DMS53 (cell line): ENCODE measurements at regions not wholly inside any gene's neighbourhood (a gene's known extent, or its start where the extent isn't known, plus 50 kb on each side); places are given as distances from the start of the nearest gene placed in this dataset.

ENCODE experiments used
- DNase-seq: peaks from one replicate; lab custom pipeline; 2025; lab: John Stamatoyannopoulos, UW

DNA sequence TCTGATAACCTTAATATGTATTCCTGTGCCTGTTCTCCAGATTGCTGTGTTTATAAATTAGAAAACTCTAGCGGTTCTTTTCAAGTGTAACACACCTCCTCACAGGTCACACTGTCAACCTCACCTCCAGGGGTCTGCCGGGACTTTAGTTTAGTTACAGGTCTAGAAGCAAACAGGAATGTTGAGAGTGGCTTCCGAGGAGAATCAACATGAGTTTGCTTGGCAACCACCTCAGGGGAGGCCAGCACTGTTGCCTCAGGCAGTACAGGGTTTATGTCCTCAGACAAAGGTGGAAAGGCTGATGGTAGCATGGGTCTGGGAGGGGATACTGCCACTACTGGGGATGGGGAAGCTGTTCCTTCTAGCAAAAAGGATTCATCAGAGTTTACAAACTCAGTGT, 438.0 kb downstream of the DTHD1 start:
- DNase-seq = no peak

DNA sequence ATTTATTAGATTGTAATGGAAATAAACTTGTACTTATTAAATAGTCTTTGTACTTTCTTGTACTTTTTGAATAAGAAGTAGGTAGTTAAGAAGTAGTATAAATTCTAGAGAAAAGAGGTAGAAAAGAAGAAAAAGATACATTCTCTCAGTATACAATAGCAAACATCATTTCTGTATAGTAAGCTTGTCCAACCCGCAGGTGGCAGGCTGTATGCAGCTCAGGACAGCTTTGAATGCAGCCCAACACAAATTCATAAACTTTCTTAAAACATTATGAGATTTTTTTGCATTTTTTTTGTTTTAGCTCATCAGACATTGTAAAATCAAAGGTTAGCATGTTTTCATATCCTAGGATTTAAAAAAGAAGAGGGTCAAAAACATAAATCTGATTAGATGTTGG, 441.6 kb downstream of the DTHD1 start:
- no peak for DNase-seq

DNA sequence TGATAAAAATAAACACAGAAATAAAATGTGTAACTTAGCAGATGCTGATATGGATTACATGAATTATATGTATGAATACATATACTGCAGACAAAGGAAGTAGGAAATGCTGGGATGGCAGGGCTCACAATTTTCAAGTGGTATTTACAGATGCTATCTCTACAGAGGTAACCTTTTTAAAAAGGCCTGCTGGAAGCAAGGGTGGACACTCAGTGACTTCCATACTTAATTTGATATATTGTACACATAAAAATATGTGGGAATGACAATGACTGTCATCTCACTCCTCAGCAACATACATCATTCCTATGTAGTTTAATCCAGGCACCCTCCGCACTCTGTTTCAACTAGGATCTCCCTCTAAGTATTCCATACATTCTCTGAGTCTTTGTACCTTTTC, 452.9 kb downstream of the DTHD1 start:
- DNase-seq = peak; percentile 44

DNA sequence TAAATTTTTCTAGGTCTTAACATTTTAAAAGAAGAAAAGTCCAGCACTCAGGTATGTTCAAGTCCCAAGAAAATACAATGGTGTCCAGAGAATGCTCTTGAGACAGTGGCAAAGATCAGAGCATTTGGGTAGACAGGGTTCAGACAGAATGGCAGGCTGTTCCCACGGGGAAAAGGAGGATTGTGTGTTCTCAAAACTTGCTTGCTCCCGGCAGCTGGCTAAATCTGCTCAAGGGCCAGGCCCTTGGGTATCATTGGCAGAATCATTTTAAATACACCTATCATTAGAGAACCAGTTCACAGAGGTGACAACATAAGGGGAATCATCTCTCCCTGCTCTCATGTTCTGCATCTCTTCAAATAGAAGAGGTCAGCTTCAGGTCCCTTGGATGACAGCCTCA, 456.3 kb downstream of the DTHD1 start:
- no peak for DNase-seq

DNA sequence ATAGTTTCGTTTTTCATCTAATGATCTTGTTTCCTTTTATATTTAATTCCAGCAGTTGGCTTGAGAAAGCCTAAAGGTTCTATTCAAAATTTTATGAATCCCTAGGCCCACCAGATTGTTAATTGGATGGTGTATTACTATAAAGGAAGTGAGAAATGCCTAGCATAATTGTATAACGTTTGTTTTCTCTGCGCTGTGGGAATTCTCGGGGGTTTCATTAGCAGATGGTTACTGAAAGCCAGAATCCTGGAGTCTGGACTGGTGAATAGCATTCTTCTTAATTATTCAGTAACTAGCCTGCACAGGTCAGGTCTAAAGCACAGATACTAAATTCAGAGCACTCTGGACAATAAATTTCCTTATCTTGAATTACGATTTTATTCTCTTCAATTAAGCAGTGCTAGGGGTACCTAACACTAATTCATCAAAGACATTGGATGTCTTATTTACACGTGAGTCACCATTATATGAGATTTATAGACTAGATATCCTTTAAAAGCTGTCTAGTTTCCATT, 459.4 kb downstream of the DTHD1 start:
- no peak for DNase-seq

DNA sequence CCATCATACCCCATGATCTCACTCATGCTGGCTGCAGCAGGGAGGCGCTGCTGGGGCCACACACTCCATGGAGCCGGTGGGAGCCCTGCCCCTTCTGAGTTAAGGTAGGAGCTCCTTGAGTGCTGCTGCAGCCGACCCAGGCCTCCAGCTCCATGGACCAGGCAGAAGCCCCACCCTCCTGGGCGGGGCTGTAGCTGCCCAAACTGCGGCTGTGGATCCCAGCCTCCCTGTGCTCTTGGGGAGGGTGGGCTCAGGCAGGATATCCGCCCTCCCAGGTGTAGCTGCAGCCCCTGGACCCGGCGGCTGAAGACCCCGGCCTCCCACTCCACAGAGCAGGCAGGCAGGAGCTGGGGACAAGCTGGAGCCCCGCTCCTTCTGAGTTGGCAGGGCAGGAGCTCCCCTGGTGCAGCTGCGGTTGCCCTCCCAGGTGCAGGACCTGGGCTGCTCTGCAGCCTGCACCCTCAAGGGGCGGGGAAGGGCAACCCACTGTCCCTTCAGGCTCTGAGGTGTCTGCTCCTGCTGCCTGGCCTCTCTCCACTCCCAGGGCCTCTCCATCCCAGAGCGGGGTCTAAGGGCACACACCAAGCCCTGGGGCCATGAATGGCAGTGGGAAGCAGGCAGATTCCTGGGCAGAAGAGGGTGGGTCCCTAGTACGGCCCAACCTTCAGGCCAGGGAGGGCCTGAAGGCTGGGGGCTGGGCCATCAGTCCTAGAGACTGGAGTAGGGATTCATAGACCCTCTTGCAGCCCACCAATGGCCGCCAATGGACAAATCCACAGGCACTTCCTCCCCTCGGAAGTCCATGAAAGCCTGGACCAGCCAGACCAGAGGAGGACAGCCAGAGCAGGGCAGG, 466.1 kb downstream of the DTHD1 start:
- DNase-seq = no peak

DNA sequence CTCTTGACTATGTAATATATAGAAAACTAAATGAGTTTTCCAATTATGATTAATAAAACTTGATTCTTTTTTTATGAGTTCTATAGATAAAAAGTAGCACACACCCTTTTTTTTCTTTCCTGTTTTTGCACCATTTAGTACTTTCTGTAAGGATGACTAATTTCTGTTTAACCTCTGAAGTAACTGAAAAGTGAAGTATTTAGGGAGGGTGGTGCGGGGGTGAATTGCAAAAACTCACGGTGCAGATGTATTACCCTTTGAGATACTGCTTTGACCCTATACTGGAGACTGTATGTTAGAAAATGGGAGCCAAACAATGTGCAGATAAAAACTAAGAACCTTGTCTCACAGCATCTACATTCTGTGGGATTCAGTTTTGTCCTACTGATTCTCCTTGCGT, 471.6 kb downstream of the DTHD1 start:
- no peak for DNase-seq

DNA sequence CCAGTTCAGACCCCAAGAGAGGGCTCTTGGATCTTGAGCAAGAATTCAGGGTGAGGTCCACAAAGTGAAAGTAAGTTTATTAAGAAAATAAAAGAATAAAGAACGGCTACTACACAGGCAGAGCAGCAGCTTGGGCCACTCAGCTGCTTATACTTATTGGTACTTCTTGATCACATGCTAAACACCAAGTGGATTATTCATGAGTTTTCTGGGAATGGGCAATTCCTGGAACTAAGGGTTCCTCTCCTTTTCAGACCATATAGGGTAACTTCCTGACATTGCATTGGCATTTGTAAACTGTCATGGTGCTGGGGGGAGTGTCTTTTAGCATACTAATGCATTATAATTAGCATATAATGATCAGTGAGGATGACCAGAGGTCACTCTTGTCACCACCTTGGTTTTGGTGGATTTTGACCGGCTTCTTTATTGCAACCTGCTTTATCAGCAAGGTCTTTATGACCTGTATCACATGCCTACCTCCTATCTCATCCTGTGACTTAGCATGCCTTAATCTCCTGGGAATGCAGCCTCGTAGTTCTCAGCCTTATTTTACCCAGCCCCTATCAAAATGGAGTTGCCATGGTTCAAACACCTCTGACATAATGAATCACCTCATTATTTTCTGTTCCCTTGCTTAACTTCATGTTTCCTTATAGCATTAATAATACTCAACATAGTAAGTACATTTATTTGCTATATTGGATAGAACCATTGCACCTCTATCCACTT, 476.3 kb downstream of the DTHD1 start:
- no peak for DNase-seq

DNA sequence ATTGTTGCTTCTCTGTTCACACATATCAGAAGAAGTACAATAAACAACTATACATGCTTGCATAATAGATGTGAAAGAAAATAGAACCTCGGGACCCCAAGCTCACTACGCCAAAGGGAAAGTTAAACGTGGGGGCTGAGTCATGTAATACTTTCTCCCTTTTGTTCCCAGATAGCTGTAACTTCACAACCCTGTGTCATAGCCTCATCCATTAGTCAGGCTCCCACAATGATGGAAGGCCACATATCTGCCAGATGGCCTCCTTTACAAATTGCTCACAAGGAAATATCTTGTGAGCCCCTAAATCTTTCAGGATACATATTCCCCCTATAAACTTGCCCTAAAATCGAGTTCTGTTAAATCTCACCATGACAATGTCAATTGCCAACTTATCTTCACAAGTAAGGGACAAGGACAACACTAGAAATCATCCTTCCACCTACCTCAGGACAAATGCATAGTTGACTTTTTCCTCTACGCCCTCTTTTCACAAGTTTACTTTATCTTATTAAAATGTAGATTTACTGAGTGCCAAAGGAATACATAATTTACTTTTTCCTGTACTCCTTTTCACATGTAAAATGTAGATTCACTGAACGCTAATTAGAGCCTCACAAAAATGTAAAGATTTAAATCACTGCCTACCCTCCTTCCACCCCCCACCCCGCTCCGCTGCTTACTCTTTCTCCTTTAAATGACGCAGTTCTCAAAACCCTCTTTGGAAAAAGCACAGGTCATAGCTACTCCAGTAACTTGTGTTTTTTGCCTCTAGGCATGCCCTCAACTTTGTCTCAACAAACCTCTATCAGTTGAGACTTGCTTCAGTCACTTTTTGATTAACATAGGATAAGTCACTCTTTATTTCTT, 477.1 kb downstream of the DTHD1 start:
- no peak for DNase-seq

DNA sequence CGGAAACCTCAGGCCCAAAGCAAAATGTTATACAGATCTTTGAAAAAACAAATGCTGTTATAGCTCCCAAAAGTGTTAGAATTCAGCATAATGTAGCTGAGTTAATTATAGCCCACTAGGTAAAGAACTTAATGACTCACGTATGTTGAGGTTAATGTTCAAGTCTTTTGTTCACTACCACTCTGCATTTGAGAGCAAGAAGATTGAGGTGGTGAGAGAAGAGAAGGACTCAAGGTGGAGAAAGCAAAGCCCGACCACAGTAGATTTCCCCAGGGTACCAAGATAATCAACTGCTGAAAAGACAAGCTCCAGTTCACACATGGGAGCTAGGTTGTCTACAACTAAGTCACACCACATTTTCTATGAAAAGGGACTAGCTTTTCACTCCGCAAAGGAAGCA, 480.2 kb downstream of the DTHD1 start:
- DNase-seq = no peak

DNA sequence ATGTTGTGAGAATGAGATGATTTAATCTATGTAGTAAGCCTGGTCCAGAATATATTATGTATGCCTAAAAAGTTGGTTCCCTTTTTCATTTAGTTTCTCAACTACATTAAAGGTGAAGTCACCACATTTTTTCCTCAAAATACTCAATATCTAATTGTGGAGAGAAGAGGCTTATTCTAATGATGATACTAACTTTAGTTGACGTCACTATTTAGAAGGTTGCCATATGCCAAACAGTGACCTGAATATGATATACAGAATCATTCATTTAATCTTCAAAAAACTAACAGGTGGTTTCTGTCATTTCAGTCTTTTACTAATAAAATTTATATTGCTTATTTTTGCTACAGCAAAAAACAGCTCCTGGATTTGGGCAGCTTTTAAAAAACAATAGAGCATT, 480.7 kb upstream of the NWD2 start:
- no peak for DNase-seq

DNA sequence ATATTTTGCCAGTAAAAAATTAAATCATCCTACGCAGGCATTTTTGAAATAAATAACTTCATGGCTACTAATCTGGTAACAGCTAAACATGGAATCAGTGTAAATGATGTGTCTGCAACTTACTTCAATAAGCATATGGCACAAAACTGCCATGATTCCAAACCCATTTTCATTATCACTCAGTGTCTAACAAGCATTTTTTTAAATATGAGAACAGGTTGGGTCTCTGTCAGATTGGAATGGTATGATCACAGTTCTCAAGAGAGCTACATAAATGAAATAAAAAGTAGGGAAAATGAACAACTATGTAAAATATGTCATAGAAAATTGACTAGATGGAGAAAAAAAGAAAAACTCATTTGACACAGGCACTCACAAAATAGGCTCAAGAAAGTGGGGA, 476.9 kb upstream of the NWD2 start:
- DNase-seq = no peak

DNA sequence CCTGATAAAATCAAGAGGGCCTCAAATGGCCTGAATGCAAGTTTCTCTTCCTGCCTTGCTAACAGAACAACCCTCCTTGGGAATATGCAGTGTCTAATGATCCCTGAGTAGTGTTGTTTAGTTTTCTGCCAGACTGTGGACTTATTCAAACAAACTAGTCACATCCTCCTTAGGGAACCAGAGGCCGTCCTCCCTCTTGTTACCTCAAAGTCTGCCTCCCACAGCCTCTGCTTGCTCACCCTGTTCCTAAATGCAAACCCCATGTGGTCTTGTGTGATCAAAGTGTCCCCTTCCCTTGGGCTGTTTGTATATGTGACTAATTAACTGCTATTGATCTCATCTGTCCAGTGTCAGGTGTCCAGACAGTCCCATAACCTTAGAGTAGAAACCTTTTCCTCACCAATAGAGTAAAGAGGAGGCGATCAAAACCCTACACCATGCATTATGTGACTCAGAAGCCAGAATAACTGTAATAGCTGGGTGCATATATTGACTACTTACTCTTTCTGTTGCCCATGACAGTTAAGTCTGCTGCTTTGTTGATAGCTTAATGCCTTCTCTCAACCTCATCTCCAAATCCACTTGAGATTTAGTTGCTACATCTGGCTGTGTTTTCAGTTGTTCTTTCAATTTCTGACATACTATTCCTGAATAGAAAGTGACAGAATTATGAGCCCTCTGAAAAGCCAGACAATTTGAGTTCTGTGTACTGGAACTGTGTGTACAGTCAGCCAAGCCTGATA, 473.0 kb upstream of the NWD2 start:
- peak; percentile 88 for DNase-seq

DNA sequence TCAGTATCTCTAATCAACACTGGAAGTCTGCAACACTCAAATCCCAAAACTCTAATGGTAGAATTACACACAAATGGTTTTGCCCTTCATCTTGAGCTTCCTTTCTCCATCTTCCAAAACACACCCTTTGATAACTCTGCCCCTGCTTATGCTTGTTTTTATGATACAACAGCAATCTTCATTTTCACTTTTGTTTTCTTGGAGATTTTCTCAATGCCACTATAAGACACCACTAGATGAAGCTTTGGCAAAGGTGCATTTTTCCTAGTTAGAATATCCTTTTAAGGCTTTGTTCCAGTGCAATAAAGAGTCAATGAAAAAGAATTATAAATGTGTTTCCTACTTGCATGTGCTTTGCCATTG, 472.4 kb upstream of the NWD2 start:
- DNase-seq = no peak

DNA sequence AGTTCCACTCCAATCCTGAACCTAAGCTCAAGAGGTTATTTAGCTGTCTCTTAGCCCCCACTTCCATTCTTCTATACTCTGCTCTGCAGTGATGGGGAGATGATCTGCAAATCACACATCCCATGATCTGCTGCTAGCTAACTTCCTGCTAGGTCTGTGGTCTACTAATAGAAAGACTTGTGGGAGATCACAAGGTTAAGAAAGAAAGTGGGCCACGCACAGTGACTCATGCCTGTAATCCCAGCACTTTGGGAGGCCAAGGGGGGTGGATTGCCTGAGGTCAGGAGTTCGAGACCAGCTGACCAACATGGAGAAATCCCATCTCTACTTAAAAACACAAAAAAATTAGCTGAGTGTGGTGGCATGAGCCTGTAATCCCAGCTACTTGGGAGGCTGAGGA, 471.1 kb upstream of the NWD2 start:
- peak; percentile 18 for DNase-seq

DNA sequence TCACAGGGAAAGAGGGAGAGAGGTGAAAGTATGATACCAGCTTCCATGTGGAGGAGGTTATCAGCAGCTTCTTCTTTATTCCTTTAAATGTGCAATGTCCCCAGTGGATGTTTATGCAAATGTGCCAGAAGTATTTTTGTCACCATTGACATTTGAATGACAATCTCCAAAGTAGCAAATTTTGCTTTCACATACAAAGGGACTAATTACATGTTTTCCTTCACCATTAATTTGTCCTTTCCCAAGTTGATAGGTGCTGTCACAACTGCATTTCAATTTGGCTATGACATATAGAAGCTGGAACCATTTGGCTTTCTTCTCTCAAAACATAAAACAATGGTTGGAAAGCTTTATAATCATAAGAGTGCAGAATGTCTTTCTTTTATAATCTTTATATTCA, 469.0 kb upstream of the NWD2 start:
- DNase-seq = no peak

DNA sequence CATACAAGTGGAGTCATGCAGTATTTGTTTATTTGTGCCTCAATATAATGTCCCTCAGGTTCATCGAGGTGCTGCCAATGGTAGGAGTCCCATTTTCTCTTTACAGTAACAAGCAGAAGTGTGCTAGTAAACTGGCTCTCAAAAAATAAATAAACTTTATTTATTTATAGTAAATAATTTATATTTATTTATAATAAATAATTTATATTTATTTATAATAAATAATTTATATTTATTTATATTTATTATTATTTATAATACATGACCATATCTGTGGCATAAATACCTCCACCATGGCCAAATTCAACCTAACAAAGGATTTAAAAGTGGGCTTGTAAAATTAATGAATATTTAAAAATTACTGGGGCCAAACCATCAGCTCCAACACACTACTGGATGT, 464.9 kb upstream of the NWD2 start:
- no peak for DNase-seq

DNA sequence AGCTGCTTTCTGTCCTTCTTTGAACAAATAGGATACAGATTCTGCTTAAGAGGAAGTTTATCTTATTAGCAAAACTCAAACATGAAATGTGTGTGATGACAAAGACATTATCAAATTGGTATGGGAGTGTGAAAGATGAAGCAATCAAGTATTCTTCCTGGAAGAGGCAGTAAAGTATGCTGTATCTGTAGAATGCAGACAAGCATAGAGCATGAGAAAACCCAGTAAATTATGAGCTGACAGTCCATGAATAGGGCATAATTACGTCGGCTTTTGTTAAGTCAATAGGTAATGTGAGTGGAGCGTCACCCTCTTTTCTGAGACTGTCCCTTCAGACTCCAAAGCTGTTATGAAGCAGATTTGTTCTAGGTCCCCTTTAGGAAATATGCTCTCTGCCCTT, 458.6 kb upstream of the NWD2 start:
- DNase-seq = no peak

DNA sequence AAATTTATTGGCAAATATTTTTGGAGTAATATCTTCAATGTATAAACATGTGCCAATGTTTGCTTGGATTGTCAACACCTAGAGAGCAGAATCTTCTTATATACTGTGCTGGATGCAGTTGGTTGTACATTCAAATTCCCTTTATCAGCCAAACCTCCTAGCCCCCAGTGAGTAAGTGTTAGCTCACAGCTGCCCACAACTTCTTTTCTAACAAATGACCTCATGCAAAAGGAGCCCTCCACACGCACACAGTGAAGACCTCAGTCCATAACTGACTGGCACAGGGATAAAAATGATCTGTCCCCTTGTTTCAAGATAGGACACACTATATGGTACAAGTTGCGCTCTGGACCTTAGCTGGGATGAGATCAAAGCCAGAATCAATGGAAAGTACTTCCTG, 458.0 kb upstream of the NWD2 start:
- DNase-seq = no peak

DNA sequence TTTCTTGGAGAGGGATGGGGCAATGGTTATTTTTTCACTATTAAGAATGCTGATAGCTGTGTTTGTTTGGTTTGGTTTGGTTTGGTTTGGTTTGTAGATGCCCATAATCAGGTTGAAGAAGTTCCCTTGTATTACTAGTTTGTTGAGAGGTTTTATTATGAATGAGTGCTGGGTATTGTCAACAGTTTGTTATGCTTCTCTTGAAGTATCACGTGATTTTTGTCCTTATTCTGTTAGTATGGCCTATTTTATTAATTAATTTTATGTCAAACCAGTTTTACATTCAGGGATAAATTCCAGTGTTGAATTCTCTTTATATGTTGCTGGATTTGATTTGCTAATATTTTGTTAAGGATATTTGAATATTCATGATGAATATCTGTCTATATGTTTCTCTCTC, 449.8 kb upstream of the NWD2 start:
- no peak for DNase-seq

DNA sequence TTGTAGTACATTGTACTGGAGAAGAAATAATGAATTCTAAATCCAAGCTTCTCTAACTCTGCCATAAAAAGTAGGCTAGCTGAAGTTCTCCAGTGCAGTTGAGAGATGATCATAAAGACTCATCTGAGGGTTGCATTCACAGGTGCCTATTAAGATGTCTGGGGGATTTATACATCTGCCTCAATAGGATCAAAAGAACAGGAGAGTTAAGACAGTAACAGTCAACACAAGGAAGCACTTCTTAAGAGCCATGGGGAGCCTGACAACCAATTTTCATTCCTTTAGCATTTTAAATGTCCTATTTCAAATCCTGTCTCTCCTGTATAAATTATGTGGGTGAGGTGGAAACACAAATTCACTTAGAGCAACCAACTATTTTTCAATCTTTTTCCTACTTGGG, 432.4 kb upstream of the NWD2 start:
- no peak for DNase-seq

DNA sequence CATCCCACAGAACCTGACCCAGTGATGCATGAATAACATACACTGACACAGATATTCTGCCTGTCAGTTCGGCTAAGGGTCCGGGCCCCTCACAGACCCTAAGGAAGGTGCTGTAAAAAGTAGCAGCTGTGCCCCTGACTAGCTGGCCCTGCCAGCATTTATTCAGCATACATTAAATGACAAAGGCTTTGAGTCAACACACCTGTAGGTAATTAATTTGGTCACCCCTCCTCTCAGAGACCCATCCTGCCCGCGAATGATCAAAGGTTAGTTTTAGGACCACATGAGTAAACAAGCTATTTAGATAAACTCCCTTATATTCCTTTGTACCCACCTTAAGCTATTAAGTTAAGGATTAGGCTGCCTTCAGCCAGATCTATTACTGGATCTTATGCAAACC, 429.0 kb upstream of the NWD2 start:
- DNase-seq = no peak
